ENCODE measurements at regions not wholly inside any gene's neighbourhood (a gene's known extent, or its start where the extent isn't known, plus 50 kb on each side); places are given as distances from the start of the nearest gene placed in this dataset.

DNA sequence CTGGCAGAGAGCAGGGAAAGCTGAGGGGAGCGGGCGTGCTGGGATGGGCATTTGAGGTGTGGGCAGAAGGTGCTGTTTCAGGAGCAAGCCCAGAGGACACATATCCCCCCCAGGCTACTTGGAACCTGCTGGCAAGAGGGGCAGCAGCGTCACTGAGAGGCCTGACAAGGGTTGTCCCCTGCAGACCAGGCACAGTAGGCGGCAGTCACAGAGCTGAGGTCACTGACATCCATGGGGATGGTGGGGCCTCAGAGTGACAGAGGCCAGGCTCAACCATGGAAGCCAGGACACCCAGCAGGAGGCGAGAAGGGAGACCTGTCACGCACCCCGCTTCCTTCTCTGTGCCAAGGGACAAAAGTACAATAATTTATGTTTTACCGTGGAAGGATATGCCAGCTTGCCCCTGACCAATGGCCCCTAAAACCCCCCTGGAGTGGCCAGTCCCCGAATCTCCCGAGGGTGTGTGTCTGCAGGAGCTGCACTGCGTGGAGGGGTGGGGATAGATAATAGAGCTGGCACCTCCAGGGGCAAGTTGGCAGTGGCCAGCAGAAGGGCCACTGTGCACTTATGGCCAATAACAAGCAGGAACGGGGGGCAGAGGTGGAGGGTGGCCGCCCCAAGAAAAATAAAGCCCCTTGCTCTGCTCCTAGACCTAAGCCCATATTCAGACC is 86.3 kb upstream of the SLC66A3 start:
- RAD21 ChIA-PET (ENCODE audit: low non-redundant PET in 1 of 2, low total read pairs in 2 of 2, uncharacterized antibody in 2 of 2, unreplicated experiment in 2 of 2): no interaction called here
- no peaks in the 10 kb centered on the region for H3K36me3 ChIP-seq (ENCODE audit: control insufficient read depth in 1 of 2, insufficient read depth in 2 of 2, low read length in 2 of 2)
- no peaks in the 10 kb centered on the region for H3K9me3 ChIP-seq (ENCODE audit: control insufficient read depth in 1 of 2, insufficient read depth in 1 of 2, low read depth in 1 of 2, low read length in 2 of 2)
- CTCF ChIA-PET: no interaction called here
- H4K20me1 ChIP-seq (ENCODE audit: insufficient read depth): no peaks in the 10 kb centered on the region
- no peaks in the 10 kb centered on the region for H3K9me2 ChIP-seq (ENCODE audit: insufficient read depth)
- peaks cover 0 to 25% of the 10 kb centered on the region in 2 experiments; a peak in 3 of 4 replicates for H3K4me1 ChIP-seq (ENCODE audit: control insufficient read depth in 1 of 2, insufficient read depth in 2 of 2, low read length in 2 of 2)
- intact Hi-C loops (cut with micrococcal nuclease): no loop called here
- no TSS peak for BruUV-seq (replicated peaks)
- H3K27me3 ChIP-seq (ENCODE audit: insufficient read depth, low read length): no peaks in the 10 kb centered on the region
- no peak overlapping the region for H3K4me3 ChIP-seq (replicated peaks in 1 of 2; ENCODE audit: low read depth in 1 of 2, low read length in 2 of 2)
- no peak overlapping the region for H3K27ac ChIP-seq (ENCODE audit: low read depth, low read length)
- ATAC-seq (no peak), DNase-seq (ENCODE audit: low read depth, low spot score) (no peak)
- no peaks in the 10 kb centered on the region for H3K79me2 ChIP-seq (ENCODE audit: insufficient read depth, low read length)
- no peak overlapping the region for H3K4me2 ChIP-seq (ENCODE audit: low read length)
- POLR2A ChIA-PET: no interaction called here
- TF ChIP-seq EZH2 (IDR thresholded peaks at IDR 0.05) (no peak), POLR2A (IDR thresholded peaks at IDR 0.05; ENCODE audit: borderline replicate concordance, extremely low read depth, insufficient read depth, insufficient read length) (no peak), JUND (IDR thresholded peaks at IDR 0.05) (no peak), SRF (IDR thresholded peaks at IDR 0.05; ENCODE audit: low read depth) (no peak), TCF7L2 (IDR thresholded peaks at IDR 0.05; ENCODE audit: borderline replicate concordance, extremely low read depth, insufficient read depth, insufficient read length) (no peak), SP1 (IDR thresholded peaks at IDR 0.05; ENCODE audit: low read depth) (no peak), POLR2AphosphoS5 (IDR thresholded peaks at IDR 0.05; ENCODE audit: low read depth, low read length) (no peak), ELF1 (IDR thresholded peaks at IDR 0.05; ENCODE audit: borderline replicate concordance, low read depth) (no peak)
- TF ChIP-seq, protein P1, sequence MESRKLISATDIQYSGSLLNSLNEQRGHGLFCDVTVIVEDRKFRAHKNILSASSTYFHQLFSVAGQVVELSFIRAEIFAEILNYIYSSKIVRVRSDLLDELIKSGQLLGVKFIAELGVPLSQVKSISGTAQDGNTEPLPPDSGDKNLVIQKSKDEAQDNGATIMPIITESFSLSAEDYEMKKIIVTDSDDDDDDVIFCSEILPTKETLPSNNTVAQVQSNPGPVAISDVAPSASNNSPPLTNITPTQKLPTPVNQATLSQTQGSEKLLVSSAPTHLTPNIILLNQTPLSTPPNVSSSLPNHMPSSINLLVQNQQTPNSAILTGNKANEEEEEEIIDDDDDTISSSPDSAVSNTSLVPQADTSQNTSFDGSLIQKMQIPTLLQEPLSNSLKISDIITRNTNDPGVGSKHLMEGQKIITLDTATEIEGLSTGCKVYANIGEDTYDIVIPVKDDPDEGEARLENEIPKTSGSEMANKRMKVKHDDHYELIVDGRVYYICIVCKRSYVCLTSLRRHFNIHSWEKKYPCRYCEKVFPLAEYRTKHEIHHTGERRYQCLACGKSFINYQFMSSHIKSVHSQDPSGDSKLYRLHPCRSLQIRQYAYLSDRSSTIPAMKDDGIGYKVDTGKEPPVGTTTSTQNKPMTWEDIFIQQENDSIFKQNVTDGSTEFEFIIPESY (IDR thresholded peaks at IDR 0.05; ENCODE audit: extremely low read depth, insufficient replicate concordance, low read length): no peak
- TF ChIP-seq, protein P2, sequence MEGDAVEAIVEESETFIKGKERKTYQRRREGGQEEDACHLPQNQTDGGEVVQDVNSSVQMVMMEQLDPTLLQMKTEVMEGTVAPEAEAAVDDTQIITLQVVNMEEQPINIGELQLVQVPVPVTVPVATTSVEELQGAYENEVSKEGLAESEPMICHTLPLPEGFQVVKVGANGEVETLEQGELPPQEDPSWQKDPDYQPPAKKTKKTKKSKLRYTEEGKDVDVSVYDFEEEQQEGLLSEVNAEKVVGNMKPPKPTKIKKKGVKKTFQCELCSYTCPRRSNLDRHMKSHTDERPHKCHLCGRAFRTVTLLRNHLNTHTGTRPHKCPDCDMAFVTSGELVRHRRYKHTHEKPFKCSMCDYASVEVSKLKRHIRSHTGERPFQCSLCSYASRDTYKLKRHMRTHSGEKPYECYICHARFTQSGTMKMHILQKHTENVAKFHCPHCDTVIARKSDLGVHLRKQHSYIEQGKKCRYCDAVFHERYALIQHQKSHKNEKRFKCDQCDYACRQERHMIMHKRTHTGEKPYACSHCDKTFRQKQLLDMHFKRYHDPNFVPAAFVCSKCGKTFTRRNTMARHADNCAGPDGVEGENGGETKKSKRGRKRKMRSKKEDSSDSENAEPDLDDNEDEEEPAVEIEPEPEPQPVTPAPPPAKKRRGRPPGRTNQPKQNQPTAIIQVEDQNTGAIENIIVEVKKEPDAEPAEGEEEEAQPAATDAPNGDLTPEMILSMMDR (IDR thresholded peaks at IDR 0.05 in 2 of 3, conservative IDR thresholded peaks at IDR 0.05 in 1 of 3; ENCODE audit: borderline replicate concordance in 1 of 3, insufficient read depth in 1 of 3, low read depth in 2 of 3, low read length in 2 of 3): no peak
- TF ChIP-seq, protein P3, sequence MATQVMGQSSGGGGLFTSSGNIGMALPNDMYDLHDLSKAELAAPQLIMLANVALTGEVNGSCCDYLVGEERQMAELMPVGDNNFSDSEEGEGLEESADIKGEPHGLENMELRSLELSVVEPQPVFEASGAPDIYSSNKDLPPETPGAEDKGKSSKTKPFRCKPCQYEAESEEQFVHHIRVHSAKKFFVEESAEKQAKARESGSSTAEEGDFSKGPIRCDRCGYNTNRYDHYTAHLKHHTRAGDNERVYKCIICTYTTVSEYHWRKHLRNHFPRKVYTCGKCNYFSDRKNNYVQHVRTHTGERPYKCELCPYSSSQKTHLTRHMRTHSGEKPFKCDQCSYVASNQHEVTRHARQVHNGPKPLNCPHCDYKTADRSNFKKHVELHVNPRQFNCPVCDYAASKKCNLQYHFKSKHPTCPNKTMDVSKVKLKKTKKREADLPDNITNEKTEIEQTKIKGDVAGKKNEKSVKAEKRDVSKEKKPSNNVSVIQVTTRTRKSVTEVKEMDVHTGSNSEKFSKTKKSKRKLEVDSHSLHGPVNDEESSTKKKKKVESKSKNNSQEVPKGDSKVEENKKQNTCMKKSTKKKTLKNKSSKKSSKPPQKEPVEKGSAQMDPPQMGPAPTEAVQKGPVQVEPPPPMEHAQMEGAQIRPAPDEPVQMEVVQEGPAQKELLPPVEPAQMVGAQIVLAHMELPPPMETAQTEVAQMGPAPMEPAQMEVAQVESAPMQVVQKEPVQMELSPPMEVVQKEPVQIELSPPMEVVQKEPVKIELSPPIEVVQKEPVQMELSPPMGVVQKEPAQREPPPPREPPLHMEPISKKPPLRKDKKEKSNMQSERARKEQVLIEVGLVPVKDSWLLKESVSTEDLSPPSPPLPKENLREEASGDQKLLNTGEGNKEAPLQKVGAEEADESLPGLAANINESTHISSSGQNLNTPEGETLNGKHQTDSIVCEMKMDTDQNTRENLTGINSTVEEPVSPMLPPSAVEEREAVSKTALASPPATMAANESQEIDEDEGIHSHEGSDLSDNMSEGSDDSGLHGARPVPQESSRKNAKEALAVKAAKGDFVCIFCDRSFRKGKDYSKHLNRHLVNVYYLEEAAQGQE (IDR thresholded peaks at IDR 0.05; ENCODE audit: low read depth): no peak
- H3K9ac ChIP-seq (ENCODE audit: low read length): no peak overlapping the region
- H2AFZ ChIP-seq (ENCODE audit: low read depth, low read length, poor library complexity, severe bottlenecking): no peak overlapping the region
